ENCODE measurements at regions not wholly inside any gene's neighbourhood (a gene's known extent, or its start where the extent isn't known, plus 50 kb on each side); places are given as distances from the start of the nearest gene placed in this dataset.

GRCh38 chr7:41247143-41247865 lies 455.6 kb downstream of the INHBA start:
- DNase-seq (ENCODE audit: low read depth in 1 of 2, low spot score in 1 of 2) (no peak), ATAC-seq (no peak), FAIRE-seq (no peak)

DNA sequence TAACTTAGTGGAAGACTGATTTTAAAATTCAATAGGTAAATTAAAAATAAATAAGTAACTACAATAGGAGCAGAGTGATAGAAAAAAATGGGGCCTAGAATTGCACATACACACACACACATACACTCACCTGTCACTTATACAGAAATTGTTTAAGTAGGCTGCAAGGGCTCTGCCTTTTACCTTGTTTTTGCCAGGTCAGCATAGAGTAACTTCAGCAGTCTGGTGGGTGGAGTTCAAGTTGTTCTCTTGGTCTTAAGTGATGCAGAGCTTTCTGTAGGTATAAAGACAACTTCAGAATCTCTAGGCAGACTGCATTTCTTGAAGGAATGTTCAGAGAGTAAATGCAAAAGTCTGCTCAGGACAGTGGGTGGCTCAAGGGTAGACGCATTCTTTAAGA lies 457.0 kb downstream of the INHBA start:
- POLR2A ChIA-PET, result no interaction called here

More at GRCh38 chr7:41247143-41247865, 455.6 kb downstream of the INHBA start:
- Histone ChIP-seq H3K27ac (no peak overlapping the region), H3K4me1 (no peaks in the 10 kb centered on the region), H3K4me2 (no peak overlapping the region), H3K9me3 (no peaks in the 10 kb centered on the region), H3K4me3 (no peak overlapping the region)
- TF ChIP-seq TFCP2L1 (CRISPR knock-in tag; IDR thresholded peaks at IDR 0.05) (no peak), CBX8 (IDR thresholded peaks at IDR 0.05) (no peak), HEYL (CRISPR knock-in tag; IDR thresholded peaks at IDR 0.05) (no peak), PBX3 (IDR thresholded peaks at IDR 0.05) (no peak), RAD21 (conservative IDR thresholded peaks at IDR 0.05 in 1 of 2, IDR thresholded peaks at IDR 0.05 in 1 of 2) (no peak), CHD2 (IDR thresholded peaks at IDR 0.05; ENCODE audit: low read length, partially characterized antibody) (no peak), RFX5 (IDR thresholded peaks at IDR 0.05) (no peak), FOSB (CRISPR knock-in tag; IDR thresholded peaks at IDR 0.05) (no peak), NR3C1 (IDR thresholded peaks at IDR 0.05) (no peak), POLR2AphosphoS2 (conservative IDR thresholded peaks at IDR 0.05; ENCODE audit: low read length) (no peak), ESRRA (IDR thresholded peaks at IDR 0.05; ENCODE audit: borderline replicate concordance, low read length) (no peak), USF2 (IDR thresholded peaks at IDR 0.05) (no peak), RCOR1 (IDR thresholded peaks at IDR 0.05; ENCODE audit: low read depth, low read length) (no peak), FOXS1 (CRISPR knock-in tag; IDR thresholded peaks at IDR 0.05) (no peak)
- TF ChIP-seq, protein P1, sequence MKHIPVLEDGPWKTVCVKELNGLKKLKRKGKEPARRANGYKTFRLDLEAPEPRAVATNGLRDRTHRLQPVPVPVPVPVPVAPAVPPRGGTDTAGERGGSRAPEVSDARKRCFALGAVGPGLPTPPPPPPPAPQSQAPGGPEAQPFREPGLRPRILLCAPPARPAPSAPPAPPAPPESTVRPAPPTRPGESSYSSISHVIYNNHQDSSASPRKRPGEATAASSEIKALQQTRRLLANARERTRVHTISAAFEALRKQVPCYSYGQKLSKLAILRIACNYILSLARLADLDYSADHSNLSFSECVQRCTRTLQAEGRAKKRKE (CRISPR knock-in tag; IDR thresholded peaks at IDR 0.05; ENCODE audit: low read depth), result no peak
- WGBS (ENCODE audit: missing lambda C conversion rate), result 55% methylated on average over 5 of the region's 5 CpGs
- ChIA-PET CTCF (no interaction called here), POLR2A (no interaction called here)

DNA sequence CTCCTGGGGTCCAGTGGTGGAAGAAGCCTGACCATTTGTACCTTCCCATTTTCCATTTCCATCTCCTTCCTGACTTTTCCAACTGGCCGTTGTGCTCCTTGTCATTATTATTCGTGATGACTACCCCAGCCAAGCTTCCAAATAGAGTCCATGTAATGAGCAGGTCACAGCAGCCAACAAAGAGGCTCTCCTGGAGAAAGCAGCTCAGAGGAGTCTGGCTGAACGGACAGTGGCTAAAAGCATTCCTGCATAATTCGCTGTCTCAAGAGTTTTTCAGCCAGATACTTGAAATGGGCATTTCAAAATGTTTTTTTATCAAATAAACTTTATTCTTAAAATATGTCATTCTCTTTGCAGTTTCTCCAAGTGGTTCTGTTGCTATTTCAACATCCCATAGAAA lies 458.6 kb downstream of the INHBA start:
- 5% methylated on average over 4 of the region's 4 CpGs for WGBS (ENCODE audit: missing lambda C conversion rate)
- no peaks in the 10 kb centered on the region for H3K9me3 ChIP-seq

More for the DNA sequence above, 457.0 kb downstream of the INHBA start:
- H3K4me1 ChIP-seq, result no peaks in the 10 kb centered on the region
- FAIRE-seq (peak; percentile 7), ATAC-seq (no peak), DNase-seq (ENCODE audit: low read depth in 1 of 2, low spot score in 1 of 2) (no peak)
- 17% methylated on average over 1 of the region's 1 CpG for WGBS (ENCODE audit: missing lambda C conversion rate)
- H3K4me3 ChIP-seq, result no peak overlapping the region
- H3K4me2 ChIP-seq, result no peak overlapping the region
- CTCF ChIA-PET, result no interaction called here
- no peak overlapping the region for H3K27ac ChIP-seq
- no peak for TF ChIP-seq KDM5A (IDR thresholded peaks at IDR 0.05)
- TF ChIP-seq MAFK (IDR thresholded peaks at IDR 0.05; ENCODE audit: partially characterized antibody), result peak; percentile 45
- no peak for TF ChIP-seq JUNB (IDR thresholded peaks at IDR 0.05)
- no peaks in the 10 kb centered on the region for H3K9me3 ChIP-seq

More for the DNA sequence above, 458.6 kb downstream of the INHBA start:
- POLR2A ChIA-PET, result no interaction called here
- Histone ChIP-seq H3K4me3 (no peak overlapping the region), H3K27ac (no peak overlapping the region), H3K4me1 (no peaks in the 10 kb centered on the region), H3K4me2 (no peak overlapping the region)
- ATAC-seq (no peak), DNase-seq (ENCODE audit: low read depth in 1 of 2, low spot score in 1 of 2) (no peak), FAIRE-seq (no peak)
- TF ChIP-seq PBX3 (IDR thresholded peaks at IDR 0.05) (no peak), CEBPB (IDR thresholded peaks at IDR 0.05) (no peak), CBX2 (IDR thresholded peaks at IDR 0.05; ENCODE audit: borderline replicate concordance, low read depth) (no peak), ZFP36 (IDR thresholded peaks at IDR 0.05; ENCODE audit: borderline replicate concordance, partially characterized antibody) (no peak), FOSL2 (IDR thresholded peaks at IDR 0.05) (no peak), FOSL2 (CRISPR knock-in tag; IDR thresholded peaks at IDR 0.05) (no peak)
- TF ChIP-seq, protein P2, sequence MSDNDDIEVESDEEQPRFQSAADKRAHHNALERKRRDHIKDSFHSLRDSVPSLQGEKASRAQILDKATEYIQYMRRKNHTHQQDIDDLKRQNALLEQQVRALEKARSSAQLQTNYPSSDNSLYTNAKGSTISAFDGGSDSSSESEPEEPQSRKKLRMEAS (IDR thresholded peaks at IDR 0.05), result no peak
- TF ChIP-seq, protein P1 (CRISPR knock-in tag; IDR thresholded peaks at IDR 0.05; ENCODE audit: low read depth), result no peak
- CTCF ChIA-PET, result no interaction called here

Data from A549 (cell line).